NCI-H1105 (cell line): ENCODE measurements at regions not wholly inside any gene's neighbourhood (a gene's known extent, or its start where the extent isn't known, plus 50 kb on each side); places are given as distances from the start of the nearest gene placed in this dataset.

Source experiments
- DNase-seq: peaks from one replicate; lab custom pipeline; 2025; lab: John Stamatoyannopoulos, UW

DNA sequence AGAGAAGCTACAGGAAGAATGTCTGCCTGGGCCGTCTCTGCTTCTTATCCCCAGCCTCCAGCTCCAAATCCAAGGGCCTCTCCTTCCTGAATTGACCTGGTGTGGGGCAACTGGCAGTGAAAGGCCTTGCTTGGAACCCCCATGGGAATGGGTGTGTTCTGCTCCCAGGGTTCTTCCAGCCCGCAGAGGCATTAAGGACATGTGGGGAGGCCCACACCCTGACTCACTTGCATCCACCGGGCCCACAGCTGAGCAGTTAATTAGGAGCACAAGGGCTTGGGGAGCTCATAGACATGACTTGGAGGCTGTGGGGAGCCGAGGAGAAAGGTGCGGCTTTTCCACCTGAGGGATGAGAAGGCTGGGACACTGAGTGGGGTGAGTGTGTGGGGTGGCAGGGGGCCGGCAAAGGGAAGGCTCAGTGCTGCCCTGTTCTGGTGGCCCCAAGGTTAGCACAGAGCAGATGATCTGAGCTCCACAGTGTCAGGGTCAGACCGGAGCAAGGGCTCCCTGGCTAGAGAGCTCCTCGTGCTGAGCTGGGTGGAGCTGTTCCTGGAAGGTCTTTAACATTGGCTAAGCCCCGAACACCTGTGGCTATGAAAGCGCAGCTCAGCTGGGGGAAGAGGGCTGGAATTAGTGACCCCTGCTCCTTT, 64.5 kb upstream of the NECTIN1 start:
- no peak for DNase-seq

DNA sequence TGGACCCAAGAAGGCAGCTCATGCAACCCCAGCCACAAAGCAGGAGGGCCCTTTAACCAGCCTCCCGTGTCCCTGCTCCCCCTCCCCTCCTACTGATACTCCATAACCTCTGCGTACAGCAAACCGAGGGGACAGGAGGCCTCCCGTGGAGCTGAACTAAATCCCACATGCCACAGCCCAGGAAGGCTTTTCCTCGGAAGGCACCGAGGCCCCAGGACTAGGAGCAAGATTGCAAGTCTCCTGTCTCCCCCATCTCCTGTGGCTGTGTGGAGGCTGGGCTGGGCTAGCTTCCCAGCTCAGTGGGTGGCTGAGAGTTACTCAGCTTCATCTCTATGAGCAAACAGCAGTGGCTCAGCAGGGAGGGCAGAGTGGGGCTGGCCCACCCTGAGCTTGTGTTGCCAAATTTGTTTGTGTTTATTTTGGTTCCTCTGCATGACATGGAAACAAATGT, 62.7 kb upstream of the NECTIN1 start:
- DNase-seq: no peak

DNA sequence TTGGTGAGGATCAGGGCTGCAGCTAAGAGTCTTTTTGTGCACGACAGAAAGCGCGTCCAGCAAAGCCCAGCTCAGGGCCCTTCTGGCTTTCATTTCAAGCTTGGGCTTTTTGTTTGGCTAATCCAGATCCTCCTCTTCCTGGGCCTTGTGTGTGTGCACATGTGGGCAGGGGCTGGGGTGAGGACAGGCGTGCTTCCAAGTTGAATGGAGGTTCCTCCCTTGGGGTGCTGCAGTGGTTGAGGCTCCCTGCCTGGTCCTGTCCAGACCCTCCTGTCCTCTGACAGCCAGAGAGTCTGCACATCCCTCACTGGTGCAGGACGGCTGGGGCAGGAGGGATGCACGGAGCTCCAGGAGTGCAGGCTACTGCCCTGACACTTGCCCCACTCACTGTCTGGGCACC, 62.0 kb upstream of the NECTIN1 start:
- no peak for DNase-seq

DNA sequence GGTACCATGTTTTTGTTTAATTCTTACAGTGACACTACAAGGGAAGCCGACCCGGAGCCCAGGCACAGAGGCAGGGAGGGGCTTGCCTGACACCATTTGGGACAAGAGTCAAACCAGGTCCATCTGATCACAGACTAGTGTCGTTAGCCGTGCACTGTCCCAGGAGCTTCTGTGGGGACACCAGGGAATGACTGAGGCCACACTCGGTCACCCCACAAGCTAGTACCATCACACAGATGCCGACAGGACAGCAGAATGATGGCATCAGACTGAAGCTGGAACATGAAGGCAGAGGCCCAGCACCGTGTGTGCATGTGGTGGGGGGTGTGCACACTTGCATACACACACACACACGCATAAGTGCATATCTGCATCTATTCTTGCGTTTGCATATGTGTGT, 61.5 kb upstream of the NECTIN1 start:
- DNase-seq: no peak

DNA sequence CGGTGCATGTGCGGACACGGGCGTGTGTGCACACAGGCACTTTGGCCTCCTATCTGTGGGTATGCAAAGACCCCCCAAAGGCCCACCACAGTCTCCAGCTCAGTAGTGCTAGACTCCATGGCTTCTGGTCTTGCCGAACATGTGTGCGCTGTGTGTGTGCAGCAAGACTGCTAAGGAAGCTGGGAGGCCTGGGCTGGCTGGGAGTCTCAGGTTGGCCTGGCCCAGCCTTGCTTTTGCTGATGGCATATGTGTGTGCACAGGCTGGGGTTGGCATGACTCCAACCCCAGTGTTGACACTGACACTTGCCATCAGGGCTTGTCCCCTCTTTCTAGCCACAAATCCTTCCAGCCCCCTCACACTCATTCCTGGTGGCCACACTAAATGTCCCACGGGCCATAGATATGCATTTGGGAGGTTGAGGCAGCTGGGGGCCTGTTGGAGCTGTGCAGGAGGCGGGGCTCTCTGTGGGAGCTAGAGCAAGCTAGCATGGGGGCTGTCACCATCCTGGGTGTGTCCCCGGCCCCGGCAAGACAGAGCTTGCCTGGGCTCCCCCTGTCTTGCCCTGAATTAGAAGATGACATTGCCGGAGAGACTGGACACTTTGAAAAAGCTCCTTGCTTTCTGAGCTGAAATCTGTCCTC, 60.9 kb upstream of the NECTIN1 start:
- peak; percentile 39 for DNase-seq

DNA sequence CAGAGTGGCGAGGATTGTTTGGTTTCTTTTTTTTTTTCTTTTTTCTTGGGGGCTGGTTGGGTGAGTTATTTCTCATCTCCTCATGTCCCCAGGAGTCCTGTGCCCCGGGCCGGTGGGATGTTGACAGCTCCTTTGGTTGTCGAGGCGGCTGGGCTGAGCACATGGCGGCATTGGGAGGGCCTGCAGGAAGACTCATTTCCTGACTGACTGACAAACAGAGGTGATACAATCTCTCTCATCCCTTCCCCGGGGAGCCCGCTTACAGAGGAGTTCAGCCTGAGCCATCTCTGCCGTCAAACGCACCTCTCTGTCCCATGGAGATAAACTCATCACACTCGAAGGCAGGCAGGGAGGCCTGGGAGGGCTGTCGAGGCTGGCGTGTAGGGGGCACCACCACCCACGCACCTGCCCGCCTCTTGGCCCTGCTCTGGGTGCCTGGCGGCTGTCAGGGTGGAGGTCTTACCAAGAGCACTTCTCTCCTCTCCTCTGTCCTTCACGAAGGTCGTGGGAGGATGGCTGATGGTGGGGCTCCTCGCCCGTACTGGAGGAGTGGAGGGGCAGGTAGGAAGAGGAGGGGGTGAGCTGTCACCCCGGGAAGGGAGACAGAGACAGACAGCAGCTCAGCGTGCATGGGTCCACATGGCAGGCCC, 60.0 kb upstream of the NECTIN1 start:
- DNase-seq: no peak

DNA sequence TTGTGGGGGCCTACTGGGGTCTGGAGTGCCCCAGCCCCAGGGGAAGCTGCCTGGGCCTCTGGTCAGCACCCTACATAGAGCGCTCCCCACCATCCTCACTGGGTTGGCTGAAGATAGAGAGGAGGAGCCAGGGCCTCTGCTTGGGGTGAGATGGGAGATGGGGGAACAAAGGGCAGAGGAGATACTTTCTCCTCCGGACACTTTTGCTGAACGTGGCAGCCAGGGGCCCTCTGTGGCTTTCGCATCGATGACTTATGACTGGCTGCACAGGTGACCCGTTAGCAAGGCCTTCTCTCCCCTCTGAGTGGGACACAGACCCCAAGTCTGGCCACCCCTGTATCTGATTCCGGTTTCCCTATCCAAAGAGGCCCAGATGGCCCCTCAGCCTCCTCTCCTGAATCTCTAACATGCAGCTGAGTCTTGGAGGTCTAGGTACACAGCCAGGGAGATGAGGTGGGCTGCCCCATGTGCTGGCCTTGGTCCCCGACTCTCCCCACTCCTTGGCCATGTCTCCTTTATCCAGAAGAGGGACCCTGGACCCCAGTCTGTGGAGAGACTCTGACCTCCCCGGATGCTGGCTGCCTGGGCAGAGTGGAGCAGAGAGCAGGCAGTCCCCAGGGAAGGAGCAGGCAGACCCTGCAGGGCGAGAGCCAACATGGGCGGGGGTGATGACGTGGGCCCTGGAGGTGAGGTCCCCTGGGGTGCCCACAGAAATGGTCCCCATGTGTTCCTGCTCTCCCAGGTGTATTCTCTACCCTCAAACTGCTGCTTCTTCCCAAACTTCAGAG, 59.3 kb upstream of the NECTIN1 start:
- no peak for DNase-seq

DNA sequence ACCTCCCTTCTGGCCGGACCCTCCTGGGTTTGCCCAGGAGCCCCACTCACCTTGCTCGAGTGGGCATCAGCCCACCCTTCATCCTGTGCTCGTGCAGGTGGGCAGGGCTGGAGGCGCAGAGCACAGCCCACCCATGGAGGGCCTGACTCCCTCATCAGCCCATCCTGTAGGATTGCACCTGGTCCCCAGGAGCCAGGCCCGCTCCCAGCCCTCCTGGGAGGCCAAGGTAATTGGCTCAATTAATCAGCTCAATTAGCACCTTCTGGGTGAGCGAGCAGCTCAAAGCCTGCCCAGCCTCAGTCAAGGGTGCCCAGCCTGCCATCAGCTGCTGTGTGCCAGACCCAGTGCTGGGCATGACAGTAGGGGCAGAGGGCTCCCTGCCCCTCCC, 58.1 kb upstream of the NECTIN1 start:
- DNase-seq: peak; percentile 54

DNA sequence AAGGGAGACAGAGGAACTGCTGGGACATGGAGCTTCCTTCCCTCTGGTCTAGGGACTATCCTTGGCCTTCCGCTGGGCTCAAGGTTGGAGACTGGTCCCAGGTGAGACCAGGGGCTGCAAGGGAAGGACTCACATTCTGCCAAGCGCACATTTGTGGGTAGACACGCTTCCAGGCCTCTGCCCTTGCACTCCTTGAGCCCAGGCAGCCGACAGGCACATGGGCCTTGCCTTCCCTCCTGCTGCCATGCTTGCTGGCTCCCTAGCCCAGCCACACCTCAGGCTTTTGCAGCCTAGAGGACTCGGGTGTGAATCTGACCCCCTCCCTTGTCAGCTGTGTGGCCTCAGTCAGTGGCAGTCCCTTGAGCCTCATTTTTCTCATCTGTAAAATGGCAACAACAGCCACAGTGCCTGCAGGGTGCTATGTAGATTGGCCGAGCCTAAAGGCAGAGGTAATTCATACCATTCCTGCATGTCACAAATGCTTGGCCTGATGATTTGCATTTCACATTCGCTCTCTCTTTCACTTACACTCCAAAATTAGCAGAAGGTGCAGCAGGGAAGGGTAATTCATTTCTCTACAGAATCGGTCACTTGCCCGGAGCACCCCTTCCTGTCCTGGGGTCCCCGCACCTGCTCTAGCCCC, 57.6 kb upstream of the NECTIN1 start:
- DNase-seq: no peak

DNA sequence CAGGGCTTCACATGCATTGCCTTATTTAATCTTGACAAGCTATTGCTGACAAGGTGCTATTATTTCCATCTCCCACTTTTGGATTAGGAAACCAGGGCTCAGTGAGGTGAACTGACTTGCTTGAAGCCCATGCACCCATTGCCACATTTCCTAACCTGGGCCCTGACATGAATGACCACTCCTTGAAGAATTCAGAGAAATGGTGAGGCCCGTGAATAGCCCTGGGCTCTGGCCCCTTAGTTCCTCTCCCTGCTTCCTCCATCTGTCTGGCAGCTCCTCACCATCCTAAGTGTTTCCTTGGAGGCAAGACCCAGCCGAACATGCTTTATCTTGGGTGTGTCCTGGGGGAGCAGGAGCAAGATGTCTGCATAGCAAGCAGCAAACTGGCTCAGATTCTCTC, 56.1 kb upstream of the NECTIN1 start:
- no peak for DNase-seq

DNA sequence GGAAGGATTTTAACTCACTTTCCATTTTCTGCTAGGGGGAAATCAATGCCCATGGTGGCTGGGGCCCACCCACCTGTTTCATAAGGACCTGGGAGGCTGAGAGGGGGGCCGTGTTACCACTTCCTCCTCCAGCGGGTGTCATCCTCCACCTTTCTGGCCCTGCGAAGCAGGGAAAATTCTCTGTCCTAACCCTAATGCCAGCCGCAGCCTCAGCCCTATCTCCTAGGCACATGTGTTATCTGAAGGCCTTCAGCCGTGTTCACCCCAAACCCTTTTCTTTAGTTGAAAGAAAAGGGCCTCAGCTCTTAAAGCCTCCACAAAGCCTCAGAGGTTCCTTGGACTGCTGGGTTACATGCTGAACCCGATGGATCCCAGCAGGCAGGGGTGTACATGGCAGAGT, 55.4 kb upstream of the NECTIN1 start:
- DNase-seq: no peak

DNA sequence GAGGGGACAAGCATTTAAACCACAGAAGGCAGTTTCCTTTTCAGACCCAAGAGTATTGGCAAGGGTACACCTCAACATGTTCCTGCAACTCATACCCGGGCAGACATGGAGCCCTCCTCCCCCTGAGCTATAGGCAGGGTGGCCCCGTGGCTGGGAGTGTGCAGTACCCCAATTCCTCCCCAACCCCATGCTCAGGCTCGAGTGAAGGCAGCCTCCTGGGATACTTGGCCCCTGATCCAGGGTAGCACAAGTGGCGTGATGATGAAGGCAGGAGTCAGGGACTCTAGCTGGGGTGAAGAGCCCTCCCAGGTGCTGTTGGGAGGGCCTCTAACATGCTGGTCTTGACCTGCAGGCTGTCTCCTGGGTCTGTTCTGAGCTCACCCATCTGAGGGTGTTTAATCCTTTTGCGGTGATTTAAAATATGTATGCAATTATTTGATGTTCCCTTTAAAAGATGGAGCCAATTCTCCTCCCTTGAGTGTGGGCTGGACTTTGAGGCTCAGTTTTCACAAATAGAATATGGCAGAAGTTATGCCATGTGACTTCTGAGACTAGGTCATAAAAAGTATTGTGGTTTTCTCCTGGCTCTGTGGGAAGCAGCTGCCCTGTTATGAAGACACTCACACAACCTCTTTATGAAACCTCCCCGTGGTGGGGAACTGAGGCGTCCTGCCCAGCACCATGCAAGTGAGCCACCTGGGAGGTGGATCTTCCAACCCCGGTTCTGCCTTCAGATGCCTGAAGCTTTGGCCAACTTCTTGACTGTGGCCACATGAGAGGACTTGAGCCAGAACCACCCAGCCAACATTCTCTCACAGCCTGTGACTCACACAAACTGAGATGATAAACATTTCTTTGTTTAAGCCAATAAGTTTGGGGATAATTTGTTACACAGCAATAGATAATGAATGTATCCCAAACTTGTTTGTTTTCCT, 54.7 kb upstream of the NECTIN1 start:
- no peak for DNase-seq

DNA sequence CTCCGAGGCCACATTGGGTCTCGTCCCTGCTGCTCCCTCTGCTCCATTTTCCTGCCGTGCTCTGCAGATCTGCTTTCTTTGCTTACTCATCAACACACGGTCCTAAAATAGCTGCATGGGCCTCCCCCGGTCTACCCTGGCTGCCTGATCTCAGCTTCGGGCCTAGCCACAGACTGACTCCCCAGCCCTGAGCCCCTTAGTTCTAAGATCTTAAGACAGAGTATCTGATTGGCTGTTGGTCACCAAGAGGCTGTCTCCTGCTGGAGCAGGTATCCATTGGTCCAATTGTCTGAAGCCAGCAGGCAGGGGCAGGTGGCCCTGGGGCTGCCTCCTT, 53.7 kb upstream of the NECTIN1 start:
- DNase-seq: no peak

DNA sequence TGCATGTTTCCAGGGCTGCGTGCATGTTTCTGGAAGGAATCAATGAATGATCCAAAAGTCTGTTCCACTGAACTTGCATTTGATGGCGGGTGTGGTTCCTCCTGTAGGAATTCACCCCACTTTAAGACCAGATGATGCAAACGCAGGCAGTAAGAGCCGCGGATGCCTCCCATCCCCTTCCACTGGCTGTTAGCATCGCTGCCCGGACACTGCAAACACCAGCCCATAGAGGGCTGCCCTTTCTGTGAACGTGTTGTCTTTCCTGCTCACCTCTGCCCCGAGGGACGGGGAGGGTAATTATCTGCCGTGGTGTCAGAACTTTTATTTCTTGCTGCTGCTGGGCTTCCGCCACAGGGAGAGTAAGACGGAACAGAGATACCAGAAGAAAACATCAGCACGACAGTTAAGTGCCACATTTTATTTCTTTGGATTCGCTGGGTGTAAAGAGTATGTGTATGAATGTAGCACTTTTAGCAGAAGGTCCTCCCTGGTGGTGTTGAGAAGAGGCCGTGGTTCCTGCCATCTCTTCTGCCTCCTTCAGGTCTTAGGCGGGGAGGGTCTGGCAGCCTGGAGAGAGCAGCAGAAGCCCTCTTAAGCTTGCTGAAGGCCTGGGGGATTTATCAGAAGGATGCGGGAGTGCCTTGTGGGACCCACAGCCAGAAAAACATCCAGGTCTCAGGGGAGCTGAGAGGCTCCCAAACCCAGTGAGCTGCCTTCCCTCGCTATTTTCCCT, 53.2 kb upstream of the NECTIN1 start:
- no peak for DNase-seq

DNA sequence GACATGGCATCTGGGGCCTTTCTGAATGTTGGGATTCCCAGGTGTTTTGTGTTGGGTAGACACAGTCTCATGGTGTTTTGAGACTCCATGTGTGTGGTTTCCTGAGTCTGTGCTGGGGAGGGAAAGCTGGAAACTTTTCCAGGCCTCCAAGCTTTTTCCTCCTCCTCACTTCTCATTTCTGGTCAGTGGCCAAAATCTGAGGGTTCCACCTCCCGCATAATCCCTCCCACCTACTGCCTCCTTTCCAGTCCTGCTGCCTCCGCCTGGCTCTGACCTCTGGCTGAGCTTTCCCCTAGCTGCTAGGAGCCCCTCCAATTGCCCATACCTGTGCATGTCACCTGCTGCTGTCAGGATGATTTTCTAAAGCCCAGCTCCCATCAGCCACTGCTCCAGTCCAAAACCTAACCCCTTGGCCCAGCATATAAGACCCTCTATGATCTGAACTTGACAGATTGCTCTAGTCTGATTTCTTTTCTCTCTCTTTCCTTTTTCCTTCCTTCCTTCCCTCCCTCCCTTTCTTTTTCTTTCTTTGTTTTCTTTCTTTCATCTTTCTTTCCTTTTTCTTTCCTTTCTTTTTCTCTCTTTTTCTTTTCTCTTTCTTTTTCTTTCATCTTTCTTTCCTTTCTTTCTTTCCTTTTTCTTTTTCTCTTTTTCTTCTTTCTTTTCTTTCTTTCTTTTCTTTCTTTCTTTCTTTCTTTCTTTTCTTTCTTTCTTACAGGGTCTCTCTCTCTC, 51.4 kb upstream of the NECTIN1 start:
- DNase-seq: no peak

DNA sequence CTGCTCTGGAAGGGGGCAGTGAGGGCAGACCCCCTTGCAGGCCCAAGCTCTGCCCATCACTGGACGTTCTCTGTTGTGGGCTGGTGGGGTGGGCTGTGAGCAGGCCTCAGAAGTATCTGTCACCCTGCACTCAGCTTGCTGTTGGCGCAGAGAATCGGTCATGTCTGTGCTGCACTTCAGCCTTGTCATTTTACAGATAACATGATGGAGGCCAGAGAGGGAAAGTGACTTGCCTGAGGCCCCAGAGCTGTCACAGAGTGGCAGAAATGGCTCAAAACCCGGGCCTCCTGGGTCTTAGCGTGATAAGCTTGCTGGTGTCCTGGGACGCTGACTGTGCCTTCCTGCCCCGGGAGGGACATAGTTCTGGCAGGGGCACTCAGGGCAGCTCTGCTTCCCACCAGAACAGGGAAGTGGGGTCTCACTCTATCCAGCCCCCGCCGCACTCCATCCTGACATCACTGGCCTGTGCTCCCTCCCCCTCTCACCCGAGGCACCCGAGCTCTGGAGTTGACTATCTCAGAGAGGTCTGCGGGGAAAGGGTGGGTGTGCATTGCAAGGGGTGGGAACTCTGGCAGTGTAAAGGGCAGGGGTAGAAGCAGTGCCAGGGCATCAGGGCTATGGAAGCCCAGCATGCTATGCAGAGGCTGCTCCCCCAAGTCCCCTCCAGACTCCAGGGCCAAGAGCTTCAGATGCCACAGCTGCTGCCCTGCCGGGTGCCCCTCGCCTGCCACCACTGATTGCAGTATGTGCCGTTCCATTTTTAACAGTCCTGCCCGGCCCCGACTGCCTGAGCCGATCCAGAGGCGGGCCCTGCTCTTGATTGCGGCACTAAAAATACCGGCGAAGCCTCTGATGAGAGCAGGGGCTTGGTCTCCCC, 50.4 kb upstream of the NECTIN1 start:
- DNase-seq: no peak
